Panc1 (cell line): ENCODE measurements at regions not wholly inside any gene's neighbourhood (a gene's known extent, or its start where the extent isn't known, plus 50 kb on each side); places are given as distances from the start of the nearest gene placed in this dataset.

ENCODE experiments used
- POLR2AphosphoS5 ChIP-seq: IDR thresholded peaks from 2 replicates; pipeline ENCODE4 v1.6.1; 2012; ENCODE audit warnings: mild to moderate bottlenecking, low read depth, low read length, moderate library complexity
- REST ChIP-seq, 2 experiments: IDR thresholded peaks; 2 replicates each; pipeline ENCODE4 v1.6.1; 2011 to 2012; ENCODE audit warnings: low read depth in 2 of 2, control low read depth in 1 of 2, low read length in 1 of 2, mild to moderate bottlenecking in 1 of 2, moderate library complexity in 1 of 2; ENCODE audit not compliant: insufficient read depth in 1 of 2
- TCF7L2 ChIP-seq: IDR thresholded peaks from 2 replicates; pipeline ENCODE4 v1.6.1; 2011; ENCODE audit warnings: mild to moderate bottlenecking, low read depth, low read length, inconsistent platforms
- TF ChIP-seq, protein P1 (sequence below): fragments of 450-650 bp; IDR thresholded peaks from 2 replicates; pipeline ENCODE4 v1.5.1; 2017; ENCODE audit warnings: mild to moderate bottlenecking

- TF ChIP-seq REST (IDR thresholded peaks at IDR 0.05; ENCODE audit: insufficient read depth in 1 of 2, low read depth in 2 of 2, low read length in 1 of 2) (no peak), POLR2AphosphoS5 (no peak), TCF7L2 (no peak)
- TF ChIP-seq, protein P1, sequence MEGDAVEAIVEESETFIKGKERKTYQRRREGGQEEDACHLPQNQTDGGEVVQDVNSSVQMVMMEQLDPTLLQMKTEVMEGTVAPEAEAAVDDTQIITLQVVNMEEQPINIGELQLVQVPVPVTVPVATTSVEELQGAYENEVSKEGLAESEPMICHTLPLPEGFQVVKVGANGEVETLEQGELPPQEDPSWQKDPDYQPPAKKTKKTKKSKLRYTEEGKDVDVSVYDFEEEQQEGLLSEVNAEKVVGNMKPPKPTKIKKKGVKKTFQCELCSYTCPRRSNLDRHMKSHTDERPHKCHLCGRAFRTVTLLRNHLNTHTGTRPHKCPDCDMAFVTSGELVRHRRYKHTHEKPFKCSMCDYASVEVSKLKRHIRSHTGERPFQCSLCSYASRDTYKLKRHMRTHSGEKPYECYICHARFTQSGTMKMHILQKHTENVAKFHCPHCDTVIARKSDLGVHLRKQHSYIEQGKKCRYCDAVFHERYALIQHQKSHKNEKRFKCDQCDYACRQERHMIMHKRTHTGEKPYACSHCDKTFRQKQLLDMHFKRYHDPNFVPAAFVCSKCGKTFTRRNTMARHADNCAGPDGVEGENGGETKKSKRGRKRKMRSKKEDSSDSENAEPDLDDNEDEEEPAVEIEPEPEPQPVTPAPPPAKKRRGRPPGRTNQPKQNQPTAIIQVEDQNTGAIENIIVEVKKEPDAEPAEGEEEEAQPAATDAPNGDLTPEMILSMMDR, result no peak
Measured at GRCh38 chr4:158043971-158044618, 128.7 kb downstream of the GASK1B start.
